KBM-7 (cell line): ENCODE measurements at regions not wholly inside any gene's neighbourhood (a gene's known extent, or its start where the extent isn't known, plus 50 kb on each side); places are given as distances from the start of the nearest gene placed in this dataset.
"Not testable (repeated sequence)": the region's sequence is repeated elsewhere in the genome, so short reads cannot be mapped to it uniquely, and the experiment has no call there.

Source experiments
- DNase-seq: peaks from one replicate; pipeline ENCODE4 v3.0.0-alpha.2; 2015
- in situ Hi-C: fragments of 300-500 bp; cut with MboI; formaldehyde crosslinking; loops from 2 replicates; pipeline ENCODE4 v1.14.3; 2020; ENCODE audit warnings: low sequenced_read_pairs, low pct_unique_long_range_greater_than_20kb, mixed read lengths

- no peak for DNase-seq
- in situ Hi-C loops: no loop called here
Observed at GRCh38 chr5:130455175-130455574, 550.9 kb downstream of the CHSY3 start.

GRCh38 chr5:130452744-130453143 is 548.5 kb downstream of the CHSY3 start:
- no peak for DNase-seq
- in situ Hi-C loops: no loop called here

- no peak for DNase-seq
- in situ Hi-C loops: no loop called here
Observed at GRCh38 chr5:130436430-130436829, 532.2 kb downstream of the CHSY3 start.

GRCh38 chr5:130427222-130427955 is 523.1 kb downstream of the CHSY3 start:
- in situ Hi-C loops: no loop called here

GRCh38 chr5:130425424-130425823 is 521.2 kb downstream of the CHSY3 start:
- in situ Hi-C loops: no loop called here
- no peak for DNase-seq

More at GRCh38 chr5:130427222-130427955, 523.1 kb downstream of the CHSY3 start:
- no peak for DNase-seq

GRCh38 chr5:130424341-130424740 is 520.1 kb downstream of the CHSY3 start:
- no peak for DNase-seq
- in situ Hi-C loops: no loop called here

GRCh38 chr5:130402906-130403305 is 498.6 kb downstream of the CHSY3 start:
- in situ Hi-C loops: no loop called here
- no peak for DNase-seq

GRCh38 chr5:130400091-130400490 is 495.8 kb downstream of the CHSY3 start:
- no peak for DNase-seq
- in situ Hi-C loops: no loop called here

GRCh38 chr5:130398825-130399224 is 494.6 kb downstream of the CHSY3 start:
- DNase-seq: no peak
- in situ Hi-C loops: no loop called here

- in situ Hi-C loops: not testable (repeated sequence)
Observed at GRCh38 chr5:130397727-130398126, 493.5 kb downstream of the CHSY3 start.

GRCh38 chr5:130397132-130397531 is 492.9 kb downstream of the CHSY3 start:
- in situ Hi-C loops: no loop called here
- DNase-seq: no peak

More at GRCh38 chr5:130397727-130398126, 493.5 kb downstream of the CHSY3 start:
- DNase-seq: not testable (repeated sequence)

GRCh38 chr5:130391727-130392264 is 487.5 kb downstream of the CHSY3 start:
- in situ Hi-C loops, DNase-seq: not testable (repeated sequence)

GRCh38 chr5:130386155-130386554 is 481.9 kb downstream of the CHSY3 start:
- peak; percentile 20 for DNase-seq
- in situ Hi-C loops: no loop called here

- in situ Hi-C loops: no loop called here
- DNase-seq: peak; percentile 73
Observed at GRCh38 chr5:130385656-130386055, 481.4 kb downstream of the CHSY3 start.

- in situ Hi-C loops: no loop called here
- no peak for DNase-seq
Observed at GRCh38 chr5:130365956-130366355, 461.7 kb downstream of the CHSY3 start.

- in situ Hi-C loops: no loop called here
- DNase-seq: no peak
Observed at GRCh38 chr5:130350131-130350530, 445.9 kb downstream of the CHSY3 start.

- no peak for DNase-seq
- in situ Hi-C loops: no loop called here
Observed at GRCh38 chr5:130337179-130337888, 433.1 kb downstream of the CHSY3 start.

GRCh38 chr5:130335117-130335516 is 430.9 kb downstream of the CHSY3 start:
- in situ Hi-C loops: no loop called here
- DNase-seq: no peak

- in situ Hi-C loops: no loop called here
Observed at GRCh38 chr5:130333089-130333488, 428.8 kb downstream of the CHSY3 start.

GRCh38 chr5:130331332-130331731 is 427.1 kb downstream of the CHSY3 start:
- DNase-seq: peak; percentile 29
- in situ Hi-C loops: no loop called here

More at GRCh38 chr5:130333089-130333488, 428.8 kb downstream of the CHSY3 start:
- no peak for DNase-seq
